ENCODE measurements at regions not wholly inside any gene's neighbourhood (a gene's known extent, or its start where the extent isn't known, plus 50 kb on each side); places are given as distances from the start of the nearest gene placed in this dataset.

DNA sequence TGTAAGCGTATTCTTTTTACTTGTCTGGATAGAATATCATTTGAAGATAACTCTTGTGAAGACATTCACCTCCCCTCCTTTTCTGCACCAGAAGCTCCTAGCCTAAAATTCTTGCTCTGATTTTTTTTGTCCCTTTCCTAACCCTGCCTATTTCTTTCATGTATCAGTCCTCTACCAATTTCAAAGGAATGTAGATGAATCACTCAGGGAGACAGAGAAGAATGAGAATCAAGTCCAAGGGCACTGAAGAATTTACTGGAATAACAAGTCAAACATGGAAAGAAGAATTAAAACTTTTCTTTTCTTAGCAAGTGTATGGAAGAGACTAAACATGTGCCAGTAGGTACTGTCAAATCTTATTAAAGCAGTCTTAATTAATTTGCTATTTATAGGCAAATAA is 618.7 kb downstream of the DNAH5 start:
- Histone ChIP-seq H3K9me2 (ENCODE audit: insufficient read depth) (no peaks in the 10 kb centered on the region), H3K36me3 (ENCODE audit: control insufficient read depth in 1 of 2, insufficient read depth in 2 of 2, low read length in 2 of 2) (no peaks in the 10 kb centered on the region), H3K27me3 (ENCODE audit: insufficient read depth, low read length) (no peaks in the 10 kb centered on the region), H3K4me2 (ENCODE audit: low read length) (no peak overlapping the region), H3K79me2 (ENCODE audit: insufficient read depth, low read length) (no peaks in the 10 kb centered on the region), H3K4me1 (ENCODE audit: control insufficient read depth in 1 of 2, insufficient read depth in 2 of 2, low read length in 2 of 2) (no peaks in the 10 kb centered on the region), H3K9ac (ENCODE audit: low read length) (no peak overlapping the region), H3K27ac (ENCODE audit: low read depth, low read length) (no peak overlapping the region), H4K20me1 (ENCODE audit: insufficient read depth) (no peaks in the 10 kb centered on the region), H3K9me3 (ENCODE audit: control insufficient read depth in 1 of 2, insufficient read depth in 1 of 2, low read depth in 1 of 2, low read length in 2 of 2) (peaks cover 14 to 19% of the 10 kb centered on the region in 2 experiments; a peak in 2 of 4 replicates), H2AFZ (ENCODE audit: low read depth, low read length, poor library complexity, severe bottlenecking) (no peak overlapping the region), H3K4me3 (replicated peaks in 1 of 2; ENCODE audit: low read depth in 1 of 2, low read length in 2 of 2) (no peak overlapping the region)
- BruUV-seq (replicated peaks), result no TSS peak
- intact Hi-C loops (cut with micrococcal nuclease), result no loop called here
- ATAC-seq, result no peak
- TF ChIP-seq POLR2AphosphoS5 (IDR thresholded peaks at IDR 0.05; ENCODE audit: low read depth, low read length) (no peak), ZFX (IDR thresholded peaks at IDR 0.05) (no peak), ATF3 (IDR thresholded peaks at IDR 0.05) (no peak)
- POLR2A ChIA-PET, result no interaction called here
- RAD21 ChIA-PET (ENCODE audit: low non-redundant PET in 1 of 2, low total read pairs in 2 of 2, uncharacterized antibody in 2 of 2, unreplicated experiment in 2 of 2), result no interaction called here
- CTCF ChIA-PET, result no interaction called here
- DNase-seq (ENCODE audit: low read depth, low spot score), result no peak

- Histone ChIP-seq H3K27ac (ENCODE audit: low read depth, low read length) (no peak overlapping the region), H2AFZ (ENCODE audit: low read depth, low read length, poor library complexity, severe bottlenecking) (no peak overlapping the region), H4K20me1 (ENCODE audit: insufficient read depth) (no peaks in the 10 kb centered on the region), H3K9me3 (ENCODE audit: control insufficient read depth in 1 of 2, insufficient read depth in 1 of 2, low read depth in 1 of 2, low read length in 2 of 2) (peaks cover 9 to 19% of the 10 kb centered on the region in 2 experiments; a peak in 2 of 4 replicates), H3K4me1 (ENCODE audit: control insufficient read depth in 1 of 2, insufficient read depth in 2 of 2, low read length in 2 of 2) (no peaks in the 10 kb centered on the region), H3K36me3 (ENCODE audit: control insufficient read depth in 1 of 2, insufficient read depth in 2 of 2, low read length in 2 of 2) (no peaks in the 10 kb centered on the region), H3K9ac (ENCODE audit: low read length) (no peak overlapping the region), H3K9me2 (ENCODE audit: insufficient read depth) (no peaks in the 10 kb centered on the region), H3K4me2 (ENCODE audit: low read length) (no peak overlapping the region), H3K79me2 (ENCODE audit: insufficient read depth, low read length) (no peaks in the 10 kb centered on the region), H3K27me3 (ENCODE audit: insufficient read depth, low read length) (no peaks in the 10 kb centered on the region), H3K4me3 (replicated peaks in 1 of 2; ENCODE audit: low read depth in 1 of 2, low read length in 2 of 2) (no peak overlapping the region)
- DNase-seq (ENCODE audit: low read depth, low spot score) (no peak), ATAC-seq (no peak)
- CTCF ChIA-PET, result no interaction called here
- POLR2A ChIA-PET, result no interaction called here
- no TSS peak for BruUV-seq (replicated peaks)
- no peak for TF ChIP-seq POLR2AphosphoS5 (IDR thresholded peaks at IDR 0.05; ENCODE audit: low read depth, low read length)
- TF ChIP-seq CTCF (IDR thresholded peaks at IDR 0.05 in 2 of 3, conservative IDR thresholded peaks at IDR 0.05 in 1 of 3; ENCODE audit: borderline replicate concordance in 1 of 3, insufficient read depth in 1 of 3, low read depth in 2 of 3, low read length in 2 of 3), result no peak
- TF ChIP-seq YY1 (IDR thresholded peaks at IDR 0.05; ENCODE audit: extremely low read depth, insufficient replicate concordance, low read depth, low read length), result no peak
- TF ChIP-seq EZH2phosphoT487 (IDR thresholded peaks at IDR 0.05; ENCODE audit: borderline replicate concordance), result no peak
- no peak for TF ChIP-seq EGR1 (IDR thresholded peaks at IDR 0.05; ENCODE audit: low read depth)
- no peak for TF ChIP-seq FOSL1 (IDR thresholded peaks at IDR 0.05; ENCODE audit: low read depth)
- TF ChIP-seq ZNF274 (IDR thresholded peaks at IDR 0.05; ENCODE audit: low read depth, low read length), result no peak
- TF ChIP-seq ATF3 (IDR thresholded peaks at IDR 0.05), result no peak
- TF ChIP-seq ELF1 (IDR thresholded peaks at IDR 0.05; ENCODE audit: borderline replicate concordance, low read depth), result no peak
- no peak for TF ChIP-seq MAX (IDR thresholded peaks at IDR 0.05)
- TF ChIP-seq POLR2A (IDR thresholded peaks at IDR 0.05; ENCODE audit: borderline replicate concordance, extremely low read depth, insufficient read depth, insufficient read length), result no peak
- RAD21 ChIA-PET (ENCODE audit: low non-redundant PET in 1 of 2, low total read pairs in 2 of 2, uncharacterized antibody in 2 of 2, unreplicated experiment in 2 of 2), result no interaction called here
- intact Hi-C loops (cut with micrococcal nuclease), result no loop called here
Observed at GRCh38 chr5:13322769-13323168, 621.7 kb downstream of the DNAH5 start.

All from HCT116 (cell line).